Jurkat, Clone E6-1 (cell line): ENCODE measurements at regions not wholly inside any gene's neighbourhood (a gene's known extent, or its start where the extent isn't known, plus 50 kb on each side); places are given as distances from the start of the nearest gene placed in this dataset.

Source experiments
- DNase-seq: peaks from one replicate; pipeline ENCODE4 v3.0.0-alpha.2; 2011; ENCODE audit warnings: low read depth, low spot score
- H3K4me3 ChIP-seq: 2 replicates; pipeline ENCODE4 v1.5.1; 2011; ENCODE audit warnings: mild to moderate bottlenecking, low read length, control low read depth, moderate library complexity

DNA sequence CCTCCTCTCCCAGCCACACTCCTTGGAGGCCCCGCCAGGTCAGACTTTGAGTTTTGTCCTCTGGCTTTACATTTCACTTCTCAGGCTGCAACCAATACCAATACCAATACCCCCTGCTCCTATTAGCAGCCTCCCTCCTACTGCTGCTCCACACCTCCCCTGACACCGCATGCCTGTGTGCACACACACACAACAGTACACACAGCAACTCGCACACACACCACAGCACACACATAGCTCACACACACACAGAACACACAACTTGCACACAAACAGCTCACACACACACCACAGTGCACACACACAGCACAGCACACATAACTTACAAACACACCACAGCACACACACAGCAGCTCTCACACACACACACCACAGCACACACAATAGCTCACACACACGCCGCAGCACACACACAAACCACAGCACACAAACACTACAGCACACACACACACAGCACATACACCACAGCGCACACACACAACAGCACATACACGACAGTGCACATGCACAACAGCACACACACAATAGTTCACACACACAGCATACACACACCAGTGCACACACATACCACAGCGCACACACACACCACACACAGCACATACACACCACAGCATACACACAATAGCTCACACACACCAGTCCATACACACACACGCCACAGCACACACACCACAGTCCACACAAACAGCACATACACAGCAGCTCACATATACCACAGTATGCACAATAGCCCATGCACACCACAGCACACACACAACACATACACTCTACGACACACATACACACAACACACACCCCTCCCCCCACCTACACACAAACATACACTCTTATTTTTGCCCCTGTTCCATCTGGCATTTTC, 204.7 kb downstream of the UACA start:
- no peak for DNase-seq
- peak overlapping the region; percentile 39 for H3K4me3 ChIP-seq

DNA sequence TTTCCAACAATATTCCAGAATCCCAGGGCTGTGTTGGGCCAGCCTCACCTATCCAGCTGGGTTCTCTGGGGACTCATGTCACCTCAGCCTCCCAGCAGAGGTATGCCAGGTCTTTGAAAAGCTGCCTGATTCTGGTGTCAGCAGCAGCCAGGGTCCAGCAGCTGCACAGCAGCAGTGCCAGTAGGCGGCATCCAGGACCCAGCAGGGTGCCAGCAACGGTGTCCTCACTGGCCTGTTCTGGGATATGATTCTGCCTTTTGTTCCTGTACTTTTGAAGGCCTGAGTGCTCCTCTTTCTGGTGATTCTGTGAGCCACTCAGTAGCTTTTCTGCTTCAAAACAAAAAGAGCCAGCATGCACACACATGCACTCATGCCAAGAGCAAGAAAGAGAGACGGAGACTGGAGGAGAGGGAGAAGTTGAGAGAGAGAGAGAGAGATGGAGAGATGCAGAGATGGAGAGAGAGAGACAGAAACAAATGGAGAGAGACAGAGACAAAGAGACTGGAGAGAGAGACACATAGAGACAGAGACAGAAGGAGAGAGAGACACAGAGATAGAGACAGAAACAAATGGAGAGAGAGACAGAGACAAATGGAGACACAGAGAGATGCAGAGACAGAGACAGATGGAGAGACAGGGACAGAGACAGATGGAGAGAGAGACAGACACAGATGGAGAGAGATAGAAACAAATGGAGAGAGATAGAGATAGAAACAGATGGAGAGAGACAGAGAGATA, 205.7 kb downstream of the UACA start:
- no peak overlapping the region for H3K4me3 ChIP-seq
- no peak for DNase-seq

DNA sequence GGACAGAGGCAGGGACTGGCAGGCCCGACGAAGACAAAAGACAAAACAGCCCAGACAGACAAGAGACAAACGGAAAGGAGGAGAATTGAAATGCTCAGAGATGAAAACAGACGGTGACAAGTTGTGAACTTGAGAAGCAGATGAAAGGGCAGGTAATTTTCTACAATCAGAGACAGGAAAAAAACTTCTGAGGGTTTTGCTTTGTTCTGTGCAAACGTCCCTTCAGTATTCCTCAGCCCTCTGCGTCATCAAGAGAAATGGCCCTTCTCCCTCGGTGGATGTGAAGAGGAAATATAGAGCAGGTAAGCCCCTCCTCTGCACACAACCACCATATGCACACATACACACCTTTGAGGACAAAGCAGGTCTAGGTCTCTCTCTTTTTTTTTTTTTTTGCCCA, 206.6 kb downstream of the UACA start:
- no peak overlapping the region for H3K4me3 ChIP-seq
- DNase-seq = no peak

DNA sequence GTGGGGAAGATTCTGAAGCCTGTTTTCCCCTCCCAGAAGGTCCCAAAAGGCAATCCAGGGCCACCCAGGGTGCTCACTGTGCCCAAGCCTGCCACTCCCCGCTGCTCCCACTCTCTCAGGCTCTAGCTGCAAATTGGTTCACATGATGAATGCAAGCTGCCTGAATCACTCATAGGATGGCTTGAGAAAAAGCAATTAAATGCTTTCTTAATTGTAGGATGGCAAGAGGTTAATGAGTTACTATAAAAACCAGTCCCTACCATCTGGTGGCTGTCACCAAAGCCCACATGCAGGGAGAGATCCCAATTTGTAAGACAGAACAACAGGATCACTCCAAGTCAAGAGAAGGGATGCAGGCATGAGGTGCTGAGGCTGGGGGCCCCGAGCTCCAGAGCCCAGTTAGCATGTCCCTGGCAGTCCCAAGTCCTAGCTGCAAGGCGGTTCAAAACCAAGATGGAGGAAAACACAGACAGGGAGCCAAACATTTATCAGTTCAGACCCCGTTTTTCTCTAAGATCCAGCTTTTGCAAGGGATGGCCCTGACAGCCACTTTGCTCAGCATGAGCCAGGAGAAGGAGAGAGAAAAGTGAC, 207.1 kb downstream of the UACA start:
- DNase-seq = no peak
- no peak overlapping the region for H3K4me3 ChIP-seq

DNA sequence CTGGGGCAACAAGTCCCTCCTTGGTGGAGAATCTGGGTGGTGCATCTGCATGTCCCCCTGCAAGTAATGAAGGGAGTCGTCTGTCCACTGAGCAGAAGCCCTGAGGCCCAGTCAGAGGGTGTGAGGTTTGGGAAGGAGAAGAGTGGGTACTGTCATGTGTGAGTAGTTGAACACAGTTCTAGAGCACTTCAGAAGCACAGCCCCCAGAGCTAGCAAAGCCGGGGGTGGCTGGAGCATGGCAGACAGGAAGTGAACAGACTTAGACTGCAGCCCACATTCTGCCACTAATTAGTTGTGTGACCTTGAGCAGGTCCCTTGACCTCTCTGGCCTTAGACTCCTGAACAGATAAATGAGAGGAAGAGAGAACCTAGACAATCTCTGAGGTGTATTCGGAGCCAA, 207.6 kb downstream of the UACA start:
- DNase-seq = no peak

DNA sequence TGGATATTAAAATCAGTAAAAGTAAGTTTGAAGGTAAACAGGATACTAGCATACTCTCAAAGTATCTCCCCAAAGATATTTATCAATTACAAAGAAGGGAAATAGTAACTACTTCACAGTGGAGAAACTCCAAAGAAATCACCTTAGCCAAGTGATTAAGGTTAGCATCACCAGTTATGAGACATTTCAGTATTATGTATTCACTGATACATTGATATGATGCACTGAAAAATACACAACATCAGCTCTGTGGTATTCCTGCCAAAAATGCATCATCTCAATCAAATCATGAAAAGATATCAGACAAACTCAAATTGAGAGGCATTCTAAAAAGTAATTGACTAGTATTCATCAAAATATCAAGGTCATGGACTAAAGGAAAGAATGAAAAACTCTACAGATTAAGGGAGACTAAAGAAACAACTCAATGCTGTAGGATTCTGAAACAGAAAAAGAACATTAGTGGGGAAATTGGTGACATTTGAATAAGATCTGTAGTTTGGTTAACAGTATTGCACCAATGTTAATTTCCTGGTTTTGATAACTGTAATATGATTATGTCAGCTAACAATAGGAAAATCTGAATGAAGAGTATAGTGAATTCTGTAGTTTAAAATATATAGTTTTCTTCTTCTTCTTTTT, 215.4 kb downstream of the UACA start:
- no peak for DNase-seq
- H3K4me3 ChIP-seq = no peak overlapping the region

More for the DNA sequence above, 207.6 kb downstream of the UACA start:
- no peak overlapping the region for H3K4me3 ChIP-seq

DNA sequence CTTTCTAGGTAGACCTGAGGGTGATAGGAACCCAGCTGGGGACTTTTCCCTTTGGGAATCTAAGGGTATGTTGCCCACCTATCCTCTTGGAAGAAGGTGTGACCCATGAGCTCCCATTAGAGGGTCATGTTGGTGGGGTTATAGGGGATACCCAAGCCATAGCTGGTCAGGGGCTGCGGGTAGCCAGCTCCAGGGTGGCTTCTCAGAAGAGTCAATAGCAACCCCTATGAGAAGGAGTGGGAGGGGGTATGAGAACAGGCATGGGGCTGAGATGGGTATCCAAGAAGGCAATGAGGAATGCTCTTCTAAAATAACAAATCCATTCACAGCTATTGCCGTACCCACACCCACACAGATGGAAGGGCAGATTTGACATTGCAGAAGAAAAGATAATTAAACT, 217.8 kb downstream of the UACA start:
- no peak for DNase-seq
- no peak overlapping the region for H3K4me3 ChIP-seq

DNA sequence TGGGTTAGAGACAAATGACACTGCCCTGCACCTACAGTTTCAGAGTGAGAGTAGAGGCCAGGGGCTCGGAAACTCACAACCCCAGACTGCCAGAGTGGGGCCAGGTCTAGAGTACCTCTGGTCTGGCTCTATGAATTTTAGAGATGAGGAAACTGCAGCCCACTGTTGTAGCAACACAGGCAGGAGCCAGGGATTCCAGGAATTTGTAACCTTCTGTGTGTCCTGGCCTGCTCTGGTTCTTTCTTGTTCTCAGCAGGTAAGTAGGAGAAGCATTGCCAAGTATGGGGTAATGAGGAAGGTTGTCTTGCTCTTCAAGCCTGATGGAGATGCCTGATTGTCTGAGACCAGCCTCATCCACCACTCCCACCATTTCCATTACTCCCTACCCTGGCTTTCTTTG, 221.8 kb downstream of the UACA start:
- no peak for DNase-seq
- H3K4me3 ChIP-seq = no peak overlapping the region

DNA sequence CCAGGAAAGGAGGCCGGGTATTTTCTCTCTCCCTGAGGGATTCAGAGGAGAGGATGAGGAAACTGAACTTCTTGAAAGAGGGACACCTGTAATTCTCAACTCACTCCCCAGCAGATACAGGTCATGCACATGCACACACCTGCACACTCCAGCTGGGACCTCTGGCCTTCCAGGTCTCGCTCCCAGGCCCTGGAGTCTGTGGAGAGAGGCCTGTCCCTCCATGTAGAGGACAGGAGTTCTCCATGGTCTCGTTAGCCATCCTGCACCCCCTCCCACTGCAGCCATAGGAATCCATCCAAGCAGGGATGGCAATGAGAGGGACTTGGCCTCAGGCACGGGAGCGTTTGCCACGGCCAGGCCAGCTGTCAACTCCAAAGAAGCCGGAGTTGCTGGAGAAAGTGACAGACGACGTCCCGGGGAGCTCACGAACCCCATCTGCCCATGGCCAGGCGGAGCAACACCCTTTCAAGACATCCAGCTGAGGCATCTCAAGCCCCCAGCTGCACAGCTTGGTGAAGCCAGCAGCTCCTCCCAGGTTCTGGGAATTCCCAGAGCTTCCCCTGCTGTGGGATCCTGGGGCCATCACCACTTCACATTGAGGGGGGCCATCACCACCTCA, 223.3 kb downstream of the UACA start:
- no peak overlapping the region for H3K4me3 ChIP-seq
- no peak for DNase-seq

DNA sequence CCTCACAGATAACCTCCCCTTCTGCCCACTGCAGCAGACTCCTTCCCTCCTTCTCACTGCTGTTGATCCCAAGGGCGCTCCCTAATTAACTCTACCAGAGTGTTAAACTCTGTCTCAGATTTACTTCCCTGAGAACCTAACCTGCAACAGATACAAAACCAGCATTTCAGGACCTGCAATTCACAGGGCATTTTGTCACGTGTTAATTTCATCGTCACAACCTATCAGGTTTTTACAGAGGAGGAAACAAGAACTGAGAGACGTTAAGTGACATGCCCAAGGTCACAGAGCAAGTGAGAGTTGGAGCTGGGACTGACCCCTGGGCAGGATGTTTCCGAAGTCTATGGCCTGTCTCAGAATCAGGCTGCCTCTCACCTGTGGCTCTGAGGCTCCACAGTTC, 223.9 kb downstream of the UACA start:
- DNase-seq = no peak

DNA sequence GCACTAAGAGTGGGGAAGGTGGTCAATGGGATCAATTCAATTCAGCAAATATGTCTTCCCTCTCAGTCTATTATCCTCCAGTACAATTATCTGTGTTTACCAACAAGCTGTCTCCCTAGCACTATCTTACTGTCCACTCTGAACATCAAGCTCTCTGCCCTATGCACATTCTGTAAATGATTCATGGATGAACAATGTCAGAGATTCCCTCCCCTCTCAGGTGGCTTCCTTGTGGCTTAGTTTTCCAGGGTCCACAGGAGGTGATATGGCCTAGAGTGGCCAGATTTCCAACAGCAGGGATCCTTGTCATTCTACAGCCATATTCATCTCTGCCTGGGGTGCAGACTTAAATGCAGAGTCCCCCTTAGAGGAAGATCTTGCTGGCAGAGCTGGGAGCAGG, 225.1 kb downstream of the UACA start:
- no peak for DNase-seq
- no peak overlapping the region for H3K4me3 ChIP-seq

More for the DNA sequence above, 223.9 kb downstream of the UACA start:
- no peak overlapping the region for H3K4me3 ChIP-seq

DNA sequence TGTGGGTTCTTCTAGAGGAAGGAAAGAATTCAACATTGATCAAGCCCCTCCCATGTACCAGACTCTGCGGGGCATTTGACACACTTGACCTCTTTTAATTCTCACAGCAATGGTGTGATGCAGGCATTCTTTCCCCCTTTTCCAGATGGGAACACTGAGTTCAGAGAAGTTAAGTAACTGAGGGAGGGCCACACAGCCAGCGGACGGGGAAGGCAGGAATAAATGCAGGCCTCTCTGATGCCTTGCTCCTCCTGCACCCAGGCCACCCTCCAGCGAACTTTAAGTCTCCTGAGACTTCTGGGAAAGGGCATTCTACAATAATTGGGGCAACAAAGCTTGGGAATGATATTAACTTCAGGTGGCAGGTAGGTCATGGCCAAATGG, 227.4 kb downstream of the UACA start:
- H3K4me3 ChIP-seq = peak overlapping the region; percentile 51
- DNase-seq = no peak

DNA sequence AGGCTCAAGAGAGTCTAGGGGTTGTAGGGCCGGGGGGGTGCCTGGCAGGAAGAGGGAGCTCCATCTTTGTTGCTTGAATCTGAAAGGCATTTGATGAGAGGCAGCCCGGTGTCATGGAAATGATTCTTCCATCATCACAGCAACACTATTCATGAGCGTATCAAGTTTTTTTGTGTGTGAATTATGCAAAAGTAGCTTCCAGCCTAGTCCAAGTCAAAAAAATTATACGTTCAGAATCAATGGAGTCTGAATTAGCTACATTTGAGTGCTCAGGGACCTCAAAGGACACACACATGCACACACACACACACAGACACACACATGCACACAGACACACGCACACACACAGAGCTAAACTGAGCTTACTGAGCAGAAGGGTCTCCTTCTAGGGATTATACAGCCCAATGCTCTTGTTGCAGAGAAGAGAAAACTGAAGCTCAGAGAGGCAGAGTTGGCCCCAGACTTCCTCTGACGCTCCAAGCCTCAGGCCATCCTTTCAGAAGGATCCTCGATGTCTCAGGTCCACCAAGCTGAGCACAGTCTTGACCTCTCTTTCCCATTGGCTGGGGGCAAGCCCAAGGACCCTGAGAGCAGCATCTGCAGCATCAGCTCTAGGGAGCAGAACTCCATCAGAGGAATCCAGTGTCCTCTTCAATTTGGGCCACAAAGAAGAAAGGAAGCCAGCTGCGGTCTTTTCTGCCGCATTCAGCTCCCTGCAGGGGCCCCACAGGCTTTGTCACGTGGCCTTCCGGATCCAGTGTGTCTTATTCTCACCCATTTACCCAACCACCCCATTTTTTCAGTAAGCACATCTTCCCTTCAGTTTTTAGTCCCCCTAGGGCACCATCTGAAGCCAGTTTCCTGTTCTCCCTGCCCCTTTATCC, 228.0 kb downstream of the UACA start:
- DNase-seq = peak; percentile 85

DNA sequence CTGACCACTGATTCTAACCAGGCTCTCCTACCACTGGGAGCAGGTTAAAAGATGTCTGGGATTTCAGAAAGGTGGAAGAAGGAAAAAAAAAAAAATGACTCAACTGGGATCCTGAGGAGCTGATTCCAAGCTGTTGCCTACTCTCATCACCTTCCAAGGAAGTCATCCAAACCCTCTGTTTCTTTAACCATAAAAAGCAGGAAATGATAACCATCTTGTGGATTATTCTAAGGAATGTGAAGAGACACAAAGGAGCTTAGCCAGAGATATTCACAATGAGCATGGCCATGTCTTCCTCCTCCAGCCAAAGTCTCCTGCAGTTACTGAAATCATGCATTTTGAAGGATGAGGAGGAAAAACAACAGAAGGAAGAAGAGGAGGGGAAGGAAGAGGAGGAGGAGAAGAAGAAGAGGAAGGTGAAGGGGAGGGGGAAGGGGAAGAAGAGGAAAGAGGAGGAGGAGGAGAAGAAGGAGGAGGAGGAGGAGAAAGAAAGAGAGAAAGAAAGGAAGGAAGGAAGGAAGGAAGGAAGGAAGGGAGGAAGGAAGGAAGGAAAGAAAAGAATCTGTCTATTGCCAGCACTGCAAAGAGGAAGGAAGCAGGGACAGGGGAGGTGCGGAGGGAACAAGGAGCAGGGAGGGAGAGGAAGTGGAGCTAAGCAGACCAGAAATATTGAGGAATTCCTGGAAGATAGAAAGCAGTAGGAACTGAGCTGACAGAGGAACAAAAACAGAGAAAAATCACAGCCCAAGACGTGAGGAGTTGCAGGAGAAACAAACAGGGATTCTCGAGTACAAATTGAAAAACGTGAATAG, 229.2 kb downstream of the UACA start:
- H3K4me3 ChIP-seq = no peak overlapping the region
- DNase-seq = no peak

More for the DNA sequence above, 228.0 kb downstream of the UACA start:
- H3K4me3 ChIP-seq = peak overlapping the region; percentile 51

DNA sequence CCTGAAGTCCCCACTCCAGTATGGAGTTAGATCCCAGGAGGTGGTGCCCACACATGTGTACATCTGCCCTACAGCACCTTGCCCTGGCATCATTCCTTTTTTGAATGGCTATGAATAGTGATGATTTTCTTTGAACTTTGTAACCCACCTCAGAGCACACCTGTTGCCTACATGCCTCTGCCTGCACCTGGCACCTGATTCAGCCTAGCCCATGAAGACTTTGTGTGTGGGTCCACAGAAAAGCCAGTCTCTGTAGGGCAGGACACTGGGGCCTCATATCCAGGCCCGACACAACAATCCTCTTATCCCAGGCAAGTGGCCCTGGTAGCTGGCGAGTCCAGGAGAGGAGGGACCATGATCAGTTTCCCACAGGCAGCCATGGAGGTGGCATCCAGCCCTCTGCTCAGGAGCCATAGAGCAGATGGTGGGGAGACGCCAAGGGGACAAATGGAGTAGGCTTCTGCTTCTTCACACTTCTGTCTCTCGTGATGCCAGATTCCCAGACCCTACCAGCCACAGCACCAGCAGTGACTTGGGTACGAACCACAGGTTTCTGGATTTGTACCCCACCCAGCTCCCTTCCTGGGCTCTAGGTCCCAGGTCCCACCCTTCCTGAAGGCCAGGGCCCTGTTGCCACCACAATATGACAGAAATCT, 230.7 kb downstream of the UACA start:
- no peak overlapping the region for H3K4me3 ChIP-seq
- no peak for DNase-seq

DNA sequence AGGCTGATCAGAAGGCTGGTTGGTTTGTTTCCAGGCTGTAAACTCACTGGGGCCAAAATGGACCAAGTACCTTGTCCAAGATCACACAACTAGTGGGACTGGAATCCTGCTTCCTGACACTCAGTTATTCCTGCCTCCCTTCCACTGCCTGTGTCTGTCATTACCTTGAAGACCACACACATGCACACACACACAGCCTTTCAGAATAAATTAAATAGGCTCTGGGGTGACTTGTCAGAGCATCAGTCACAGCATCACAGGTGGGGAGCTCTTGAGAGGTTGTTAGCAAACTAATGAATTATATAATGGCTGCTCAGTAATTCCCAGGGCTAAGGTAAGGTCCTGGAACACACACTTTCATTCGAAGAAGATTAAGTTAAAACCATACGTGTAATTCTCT, 231.8 kb downstream of the UACA start:
- no peak for DNase-seq
- no peak overlapping the region for H3K4me3 ChIP-seq

DNA sequence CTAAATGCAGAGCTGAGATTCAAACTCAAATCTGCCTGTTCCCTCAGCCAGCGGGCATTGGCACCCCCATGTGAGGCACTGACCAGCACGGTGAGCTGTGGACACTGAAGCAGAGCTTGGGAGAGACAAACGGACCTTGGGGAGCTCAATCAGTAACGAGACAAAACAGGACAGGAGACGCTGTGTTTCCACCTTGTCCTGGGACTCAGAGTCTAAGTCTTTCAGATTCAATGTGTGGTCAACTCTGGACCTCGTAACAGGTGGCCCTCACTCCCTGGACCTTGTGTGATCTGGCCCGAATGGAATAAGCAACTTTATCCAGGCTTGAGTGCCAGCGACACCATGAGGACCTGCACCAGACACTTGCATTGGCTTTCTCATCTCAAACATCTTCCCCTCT, 232.5 kb downstream of the UACA start:
- H3K4me3 ChIP-seq = no peak overlapping the region
- no peak for DNase-seq
